HG03196 (cell line): ENCODE measurements at regions not wholly inside any gene's neighbourhood (a gene's known extent, or its start where the extent isn't known, plus 50 kb on each side); places are given as distances from the start of the nearest gene placed in this dataset.

Source experiments
- ATAC-seq: cut with Tn5 transposase; IDR thresholded peaks from one replicate; pipeline ENCODE4 v1.9.1; 2021; ENCODE audit not compliant: unreplicated experiment

GRCh38 chr2:60296219-60296955 lies 257.1 kb downstream of the BCL11A start:
- ATAC-seq: no peak

- ATAC-seq: no peak
Measured at GRCh38 chr2:60295636-60295962, 257.9 kb downstream of the BCL11A start.

GRCh38 chr2:60294901-60295635 lies 258.4 kb downstream of the BCL11A start:
- ATAC-seq: no peak

- ATAC-seq: no peak
Measured at GRCh38 chr2:60292242-60292641, 261.2 kb downstream of the BCL11A start.

- ATAC-seq: no peak
Measured at GRCh38 chr2:60290509-60290908, 262.9 kb downstream of the BCL11A start.

- no peak for ATAC-seq
Measured at GRCh38 chr2:60285626-60286316, 267.7 kb downstream of the BCL11A start.

- ATAC-seq: no peak
Measured at GRCh38 chr2:60283626-60284025, 269.8 kb downstream of the BCL11A start.

- ATAC-seq: no peak
Measured at GRCh38 chr2:60282886-60283285, 270.6 kb downstream of the BCL11A start.

GRCh38 chr2:60281730-60282129 lies 271.7 kb downstream of the BCL11A start:
- no peak for ATAC-seq

GRCh38 chr2:60280238-60280637 lies 273.2 kb downstream of the BCL11A start:
- no peak for ATAC-seq

GRCh38 chr2:60278906-60279305 lies 274.5 kb downstream of the BCL11A start:
- ATAC-seq: no peak

- ATAC-seq: no peak
Measured at GRCh38 chr2:60275958-60276357, 277.5 kb downstream of the BCL11A start.

- no peak for ATAC-seq
Measured at GRCh38 chr2:60273836-60274235, 279.6 kb downstream of the BCL11A start.

GRCh38 chr2:60271713-60272112 lies 281.7 kb downstream of the BCL11A start:
- ATAC-seq: no peak

GRCh38 chr2:60271131-60271530 lies 282.3 kb downstream of the BCL11A start:
- ATAC-seq: no peak

- ATAC-seq: no peak
Measured at GRCh38 chr2:60268661-60269060, 284.8 kb downstream of the BCL11A start.

- ATAC-seq: no peak
Measured at GRCh38 chr2:60268032-60268431, 285.4 kb downstream of the BCL11A start.

- no peak for ATAC-seq
Measured at GRCh38 chr2:60267122-60267521, 286.3 kb downstream of the BCL11A start.

GRCh38 chr2:60262178-60262577 lies 291.3 kb downstream of the BCL11A start:
- ATAC-seq: no peak

- no peak for ATAC-seq
Measured at GRCh38 chr2:60260639-60261296, 292.7 kb downstream of the BCL11A start.

- no peak for ATAC-seq
Measured at GRCh38 chr2:60259781-60260180, 293.7 kb downstream of the BCL11A start.
